ENCODE measurements at regions not wholly inside any gene's neighbourhood (a gene's known extent, or its start where the extent isn't known, plus 50 kb on each side); places are given as distances from the start of the nearest gene placed in this dataset.

DNA sequence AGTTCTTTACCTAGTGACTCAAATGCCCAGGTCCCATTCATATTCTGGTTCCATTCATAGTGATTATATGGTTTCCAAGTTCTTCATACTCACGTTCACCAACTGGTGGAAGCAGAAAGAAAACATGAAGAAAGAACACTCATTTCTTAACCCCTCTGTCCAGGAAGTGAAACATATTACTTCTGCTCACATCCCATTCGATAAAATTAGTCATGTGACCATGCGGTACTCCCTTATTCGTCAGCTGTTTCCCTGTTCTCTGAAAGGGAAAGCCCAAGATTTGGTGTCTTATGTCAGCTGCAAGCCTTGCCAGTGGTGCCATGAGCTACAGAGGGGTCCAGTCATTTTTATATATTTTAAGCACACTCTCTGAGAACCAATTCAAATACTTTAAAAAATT, 387.0 kb upstream of the DMAC1 start:
- WGBS, 2 donors = 82 to 89% methylated on average over 4 of the region's 4 CpGs
- H3K27me3 ChIP-seq = no peaks in the 10 kb centered on the region
- intact Hi-C loops (cut with DNase I) = no loop called here
- ATAC-seq = no peak
- H3K36me3 ChIP-seq (replicated peaks in 1 of 2; ENCODE audit: insufficient read depth in 1 of 2, low read depth in 2 of 2) = no peaks in the 10 kb centered on the region
- TF ChIP-seq, protein P1, sequence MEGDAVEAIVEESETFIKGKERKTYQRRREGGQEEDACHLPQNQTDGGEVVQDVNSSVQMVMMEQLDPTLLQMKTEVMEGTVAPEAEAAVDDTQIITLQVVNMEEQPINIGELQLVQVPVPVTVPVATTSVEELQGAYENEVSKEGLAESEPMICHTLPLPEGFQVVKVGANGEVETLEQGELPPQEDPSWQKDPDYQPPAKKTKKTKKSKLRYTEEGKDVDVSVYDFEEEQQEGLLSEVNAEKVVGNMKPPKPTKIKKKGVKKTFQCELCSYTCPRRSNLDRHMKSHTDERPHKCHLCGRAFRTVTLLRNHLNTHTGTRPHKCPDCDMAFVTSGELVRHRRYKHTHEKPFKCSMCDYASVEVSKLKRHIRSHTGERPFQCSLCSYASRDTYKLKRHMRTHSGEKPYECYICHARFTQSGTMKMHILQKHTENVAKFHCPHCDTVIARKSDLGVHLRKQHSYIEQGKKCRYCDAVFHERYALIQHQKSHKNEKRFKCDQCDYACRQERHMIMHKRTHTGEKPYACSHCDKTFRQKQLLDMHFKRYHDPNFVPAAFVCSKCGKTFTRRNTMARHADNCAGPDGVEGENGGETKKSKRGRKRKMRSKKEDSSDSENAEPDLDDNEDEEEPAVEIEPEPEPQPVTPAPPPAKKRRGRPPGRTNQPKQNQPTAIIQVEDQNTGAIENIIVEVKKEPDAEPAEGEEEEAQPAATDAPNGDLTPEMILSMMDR (IDR thresholded peaks at IDR 0.05) = no peak
- TF ChIP-seq POLR2A (IDR thresholded peaks at IDR 0.05) = no peak
- DNase-seq = no peak
- H3K27ac ChIP-seq = no peak overlapping the region
- H3K4me3 ChIP-seq = no peak overlapping the region
- H3K9me3 ChIP-seq = no peaks in the 10 kb centered on the region
- H3K4me1 ChIP-seq = no peaks in the 10 kb centered on the region

DNA sequence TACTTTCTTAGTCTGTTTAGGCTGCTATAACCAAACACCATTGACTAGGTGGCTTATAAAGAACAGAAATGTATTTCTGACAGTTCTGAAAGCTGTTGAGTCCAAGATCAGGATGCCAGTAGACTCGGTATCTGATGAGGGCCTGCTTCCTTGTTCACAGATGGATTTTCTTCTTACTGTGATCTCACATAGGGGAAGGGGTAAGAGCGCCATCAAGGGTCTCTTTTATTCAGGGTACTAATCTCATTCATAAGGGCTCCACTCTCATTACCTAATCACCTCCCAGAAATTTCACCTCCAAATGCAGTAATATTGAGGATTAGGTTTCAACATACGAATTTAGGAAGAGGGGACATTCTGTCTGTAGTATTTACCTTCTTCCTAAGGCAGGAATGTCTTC, 384.0 kb upstream of the DMAC1 start:
- Histone ChIP-seq H3K27me3 (no peaks in the 10 kb centered on the region), H3K4me3 (no peak overlapping the region), H3K27ac (no peak overlapping the region), H3K4me1 (no peaks in the 10 kb centered on the region), H3K9me3 (no peaks in the 10 kb centered on the region), H3K36me3 (replicated peaks in 1 of 2; ENCODE audit: insufficient read depth in 1 of 2, low read depth in 2 of 2) (no peaks in the 10 kb centered on the region)
- 76 to 83% methylated on average over 3 of the region's 3 CpGs for WGBS, 2 donors
- TF ChIP-seq, protein P1 (IDR thresholded peaks at IDR 0.05) = no peak
- TF ChIP-seq POLR2A (IDR thresholded peaks at IDR 0.05) = no peak
- DNase-seq = no peak
- intact Hi-C loops (cut with DNase I) = no loop called here
- no peak for ATAC-seq

DNA sequence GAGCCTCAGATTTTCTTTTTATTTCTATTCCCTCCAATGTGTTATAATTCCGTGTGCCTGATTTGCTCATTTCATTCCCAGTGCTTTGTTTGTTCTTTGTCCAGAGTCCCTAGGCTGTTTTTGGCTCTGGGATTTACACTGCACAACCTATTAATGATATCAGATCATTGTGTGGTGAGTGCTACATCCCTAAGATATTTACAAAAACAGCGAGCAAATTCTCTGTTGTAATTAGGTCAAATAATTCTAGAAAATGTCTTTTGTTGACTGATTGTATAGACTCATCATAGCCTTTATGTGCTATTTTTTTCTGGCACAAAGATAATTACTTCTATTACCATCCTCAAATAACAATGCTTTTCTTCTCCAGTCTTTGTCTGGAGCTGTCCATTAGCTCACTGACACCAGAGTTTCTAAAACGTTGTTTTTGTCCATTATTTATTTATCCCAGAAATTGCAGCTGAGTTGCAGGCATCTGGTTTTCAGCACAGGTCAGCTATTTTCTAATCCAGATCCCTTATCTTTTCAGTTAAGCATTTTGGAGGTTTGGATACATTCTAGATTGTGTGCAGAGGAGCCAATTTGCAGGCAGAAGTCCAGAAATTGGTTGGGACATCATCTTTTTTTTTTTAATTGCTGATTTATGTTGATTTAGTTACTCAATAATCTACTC, 379.9 kb upstream of the DMAC1 start:
- Histone ChIP-seq H3K27me3 (no peaks in the 10 kb centered on the region), H3K27ac (no peak overlapping the region), H3K4me1 (no peaks in the 10 kb centered on the region), H3K36me3 (replicated peaks in 1 of 2; ENCODE audit: insufficient read depth in 1 of 2, low read depth in 2 of 2) (no peaks in the 10 kb centered on the region), H3K4me3 (no peak overlapping the region), H3K9me3 (no peaks in the 10 kb centered on the region)
- intact Hi-C loops (cut with DNase I) = no loop called here
- WGBS, 2 donors = 34 to 47% methylated on average over 3 of the region's 3 CpGs
- TF ChIP-seq POLR2A (IDR thresholded peaks at IDR 0.05) = no peak
- TF ChIP-seq, protein P1 (IDR thresholded peaks at IDR 0.05) = no peak
- ATAC-seq (no peak), DNase-seq (no peak)

DNA sequence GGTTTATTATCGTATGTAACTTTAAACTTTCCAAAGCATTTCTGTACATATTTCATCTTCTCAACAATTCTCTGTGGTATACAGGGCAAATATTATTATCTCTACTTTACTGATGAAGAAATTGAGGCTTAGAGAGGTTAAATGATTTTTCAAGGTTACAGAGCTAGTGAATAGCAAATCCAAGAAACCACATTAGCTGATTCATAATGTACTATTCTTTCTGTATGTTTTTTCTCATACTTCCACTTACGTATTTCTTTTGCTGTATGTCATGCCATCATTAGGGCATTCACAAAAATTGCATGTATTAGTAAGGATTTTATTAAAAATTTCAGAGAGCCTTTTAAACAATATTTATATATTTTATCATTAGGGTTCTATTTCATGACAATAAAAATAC, 372.4 kb upstream of the DMAC1 start:
- 56 to 60% methylated on average over 2 of the region's 2 CpGs for WGBS, 2 donors
- TF ChIP-seq, protein P1 (IDR thresholded peaks at IDR 0.05) = no peak
- no peak for TF ChIP-seq POLR2A (IDR thresholded peaks at IDR 0.05)
- Histone ChIP-seq H3K36me3 (replicated peaks in 1 of 2; ENCODE audit: insufficient read depth in 1 of 2, low read depth in 2 of 2) (no peaks in the 10 kb centered on the region), H3K9me3 (no peaks in the 10 kb centered on the region), H3K27me3 (no peaks in the 10 kb centered on the region), H3K27ac (no peak overlapping the region), H3K4me1 (no peaks in the 10 kb centered on the region), H3K4me3 (no peak overlapping the region)
- intact Hi-C loops (cut with DNase I) = no loop called here
- DNase-seq = no peak
- ATAC-seq = no peak

DNA sequence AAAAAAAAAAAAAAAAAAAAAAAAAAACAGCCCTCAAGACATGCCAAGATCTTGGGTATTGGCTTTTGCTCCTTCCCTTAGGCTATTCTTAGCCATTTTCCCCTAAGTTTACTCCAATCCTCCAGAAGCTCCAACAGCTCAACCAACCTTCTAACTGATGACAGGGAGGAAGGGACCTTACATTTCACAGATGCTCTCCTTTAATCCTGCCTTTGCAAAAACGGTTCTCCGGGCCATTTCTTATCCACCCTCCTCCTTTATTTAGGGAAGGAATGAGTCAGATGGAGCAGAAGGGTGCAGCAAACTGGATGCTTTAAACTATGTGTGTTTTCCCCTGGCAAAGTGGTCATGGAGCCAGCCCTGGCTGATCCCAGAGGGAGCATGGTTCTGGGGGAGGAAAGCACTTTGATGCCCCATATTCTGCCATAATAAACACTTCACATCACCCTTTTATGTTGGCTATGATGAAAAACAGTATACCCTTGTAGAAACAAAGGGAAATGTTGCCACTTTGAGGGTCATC, 369.4 kb upstream of the DMAC1 start:
- DNase-seq (no peak), ATAC-seq (no peak)
- intact Hi-C loops (cut with DNase I) = no loop called here
- H3K4me1 ChIP-seq = no peaks in the 10 kb centered on the region
- 47 to 49% methylated on average over 2 of the region's 2 CpGs for WGBS, 2 donors
- H3K27me3 ChIP-seq = no peaks in the 10 kb centered on the region
- H3K4me3 ChIP-seq = no peak overlapping the region
- H3K36me3 ChIP-seq (replicated peaks in 1 of 2; ENCODE audit: insufficient read depth in 1 of 2, low read depth in 2 of 2) = no peaks in the 10 kb centered on the region
- H3K27ac ChIP-seq = no peak overlapping the region
- no peaks in the 10 kb centered on the region for H3K9me3 ChIP-seq
- TF ChIP-seq POLR2A (IDR thresholded peaks at IDR 0.05) = no peak
- TF ChIP-seq, protein P1 (IDR thresholded peaks at IDR 0.05) = no peak

Measured in body of pancreas (tissue), 4 donors.